GM12892 (cell line): ENCODE measurements at regions not wholly inside any gene's neighbourhood (a gene's known extent, or its start where the extent isn't known, plus 50 kb on each side); places are given as distances from the start of the nearest gene placed in this dataset.

Experiments used
- POLR2A ChIP-seq: IDR thresholded peaks from 2 replicates; pipeline ENCODE4 v1.6.1; 2011; ENCODE audit warnings: low read depth, low read length, control low read depth
- POLR2AphosphoS5 ChIP-seq: IDR thresholded peaks from 2 replicates; pipeline ENCODE4 v1.6.1; 2011; ENCODE audit warnings: low read depth, low read length, control low read depth

- TF ChIP-seq POLR2A: no peak
- no peak for TF ChIP-seq POLR2AphosphoS5
Measured at GRCh38 chr12:111022386-111022785, 102.0 kb upstream of the MYL2 start.
